Loucy (cell line): ENCODE measurements at regions not wholly inside any gene's neighbourhood (a gene's known extent, or its start where the extent isn't known, plus 50 kb on each side); places are given as distances from the start of the nearest gene placed in this dataset.

ENCODE experiments used
- H2AFZ ChIP-seq: fragments of 200-600 bp; sonication (generic); 2 replicates; pipeline ENCODE4 v1.6.0; 2016; ENCODE audit warnings: antibody characterized with exemption, mild to moderate bottlenecking, low read length, moderate library complexity
- H3F3A ChIP-seq: fragments of 200-600 bp; 2 replicates; pipeline ENCODE4 v1.6.0; 2016; ENCODE audit warnings: antibody characterized with exemption, low read depth, mild to moderate bottlenecking
- H3K27me3 ChIP-seq: fragments of 200-600 bp; sonication (generic); 2 replicates; pipeline ENCODE4 v1.6.1; 2014; ENCODE audit warnings: low read length, mild to moderate bottlenecking; ENCODE audit not compliant: insufficient read depth, poor library complexity, severe bottlenecking
- H3K36me3 ChIP-seq: fragments of 200-600 bp; sonication (generic); 2 replicates; pipeline ENCODE4 v1.6.1; 2016; ENCODE audit warnings: low read length; ENCODE audit not compliant: insufficient read depth
- H3K4me1 ChIP-seq: fragments of 200-600 bp; sonication (generic); 2 replicates; pipeline ENCODE4 v1.5.1; 2014; ENCODE audit warnings: low read length, mild to moderate bottlenecking; ENCODE audit not compliant: insufficient read depth, poor library complexity, severe bottlenecking
- H3K4me2 ChIP-seq: fragments of 200-600 bp; sonication (generic); 2 replicates; pipeline ENCODE4 v1.6.0; 2014; ENCODE audit warnings: antibody characterized with exemption, low read length, low read depth, mild to moderate bottlenecking; ENCODE audit not compliant: poor library complexity, severe bottlenecking
- H3K4me3 ChIP-seq: fragments of 200-600 bp; sonication (generic); 2 replicates; pipeline ENCODE4 v1.5.1; 2014; ENCODE audit warnings: low read length, mild to moderate bottlenecking, mixed read lengths; ENCODE audit not compliant: poor library complexity, severe bottlenecking
- H3K79me2 ChIP-seq: fragments of 200-600 bp; sonication (generic); 2 replicates; pipeline ENCODE4 v1.6.1; 2014; ENCODE audit warnings: low read length; ENCODE audit not compliant: insufficient read depth
- H3K9ac ChIP-seq: fragments of 200-600 bp; sonication (generic); 2 replicates; pipeline ENCODE4 v1.6.0; 2014; ENCODE audit warnings: mild to moderate bottlenecking, low read depth, low read length, moderate library complexity; ENCODE audit not compliant: poor library complexity, severe bottlenecking
- H3K9me2 ChIP-seq: fragments of 200-600 bp; sonication (generic); replicated peaks from 2 replicates; pipeline ENCODE4 v1.6.1; 2016; ENCODE audit warnings: low read depth, low read length, mixed read lengths
- H3K9me3 ChIP-seq: fragments of 200-600 bp; sonication (generic); 2 replicates; pipeline ENCODE4 v1.6.1; 2014; ENCODE audit warnings: mild to moderate bottlenecking, antibody characterized with exemption, low read length, low read depth; ENCODE audit not compliant: insufficient read depth
- H4K20me1 ChIP-seq: fragments of 200-600 bp; sonication (generic); 2 replicates; pipeline ENCODE4 v1.6.0; 2014; ENCODE audit warnings: antibody characterized with exemption, low read length, mild to moderate bottlenecking; ENCODE audit not compliant: insufficient read depth, poor library complexity, severe bottlenecking
- CTCF ChIP-seq: fragments of 200-600 bp; sonication (generic); conservative IDR thresholded peaks from 2 replicates; pipeline ENCODE4 v1.5.1; 2014; ENCODE audit warnings: mild to moderate bottlenecking, antibody characterized with exemption, low read length
- EZH2phosphoT487 ChIP-seq: fragments of 200-600 bp; IDR thresholded peaks from 2 replicates; pipeline ENCODE4 v1.6.1; 2018; ENCODE audit warnings: antibody characterized with exemption, mild to moderate bottlenecking, moderate library complexity, borderline replicate concordance

DNA sequence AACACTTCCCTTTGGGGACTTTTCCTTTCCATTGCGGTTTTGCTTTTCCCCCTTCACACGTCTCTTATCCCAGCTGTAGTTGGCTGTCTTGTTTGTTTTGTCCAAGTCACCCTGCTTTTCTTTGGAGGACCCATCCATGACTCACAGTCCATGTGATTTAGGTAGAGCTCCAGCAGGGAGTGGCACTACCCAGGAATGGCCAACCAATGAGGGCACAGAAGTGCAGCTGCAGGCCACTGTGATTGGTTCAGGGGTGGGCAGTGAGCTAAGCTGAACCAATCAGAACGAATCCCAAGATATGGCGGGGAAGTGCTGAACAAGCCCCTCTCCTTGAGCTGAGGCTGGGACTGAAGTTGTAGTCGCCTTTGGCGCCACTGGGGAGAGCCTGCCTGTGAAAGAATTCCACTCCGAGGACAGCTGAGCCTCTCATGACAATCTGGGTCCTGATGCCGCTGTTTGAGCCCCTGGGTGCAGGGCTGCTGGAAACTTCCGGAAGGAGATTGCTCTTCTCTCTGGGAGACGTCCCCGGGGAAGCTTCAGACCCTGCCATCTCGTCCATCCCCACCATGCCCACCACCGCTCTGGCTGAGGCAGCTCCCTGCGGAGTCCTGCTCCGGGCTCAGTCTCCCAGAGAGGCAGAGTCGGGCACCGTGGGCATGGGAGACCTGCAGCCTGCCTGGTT lies 62.9 kb upstream of the URI1 start:
- H3K79me2 ChIP-seq: no peaks in the 10 kb centered on the region
- H3K9me3 ChIP-seq: no peaks in the 10 kb centered on the region
- no peaks in the 10 kb centered on the region for H3K36me3 ChIP-seq
- no peaks in the 10 kb centered on the region for H3F3A ChIP-seq
- no peaks in the 10 kb centered on the region for H4K20me1 ChIP-seq
- no peak overlapping the region for H3K4me2 ChIP-seq
- no peak for TF ChIP-seq CTCF
- TF ChIP-seq EZH2phosphoT487: no peak
- no peak overlapping the region for H3K4me3 ChIP-seq
- no peaks in the 10 kb centered on the region for H3K4me1 ChIP-seq
- H3K27me3 ChIP-seq: no peaks in the 10 kb centered on the region
- no peaks in the 10 kb centered on the region for H3K9me2 ChIP-seq
- H2AFZ ChIP-seq: no peak overlapping the region
- H3K9ac ChIP-seq: no peak overlapping the region

GRCh38 chr19:29879655-29879974 lies 62.4 kb upstream of the URI1 start:
- no peak for TF ChIP-seq EZH2phosphoT487
- no peak for TF ChIP-seq CTCF
- H4K20me1 ChIP-seq: no peaks in the 10 kb centered on the region
- no peak overlapping the region for H3K4me2 ChIP-seq
- H3F3A ChIP-seq: no peaks in the 10 kb centered on the region
- no peak overlapping the region for H3K4me3 ChIP-seq
- no peaks in the 10 kb centered on the region for H3K9me2 ChIP-seq
- H3K9ac ChIP-seq: no peak overlapping the region
- no peaks in the 10 kb centered on the region for H3K9me3 ChIP-seq
- no peak overlapping the region for H2AFZ ChIP-seq
- no peaks in the 10 kb centered on the region for H3K27me3 ChIP-seq
- H3K79me2 ChIP-seq: no peaks in the 10 kb centered on the region
- no peaks in the 10 kb centered on the region for H3K4me1 ChIP-seq
- no peaks in the 10 kb centered on the region for H3K36me3 ChIP-seq

GRCh38 chr19:29880498-29881081 lies 61.4 kb upstream of the URI1 start:
- Histone ChIP-seq H3K27me3 (no peaks in the 10 kb centered on the region), H3K4me2 (no peak overlapping the region), H3K36me3 (no peaks in the 10 kb centered on the region), H2AFZ (no peak overlapping the region), H3K9me3 (no peaks in the 10 kb centered on the region), H3K4me3 (no peak overlapping the region), H3K9ac (no peak overlapping the region), H3K9me2 (no peaks in the 10 kb centered on the region), H4K20me1 (no peaks in the 10 kb centered on the region), H3K4me1 (no peaks in the 10 kb centered on the region), H3K79me2 (no peaks in the 10 kb centered on the region), H3F3A (no peaks in the 10 kb centered on the region)
- no peak for TF ChIP-seq EZH2phosphoT487
- TF ChIP-seq CTCF: no peak
